ENCODE measurements at regions not wholly inside any gene's neighbourhood (a gene's known extent, or its start where the extent isn't known, plus 50 kb on each side); places are given as distances from the start of the nearest gene placed in this dataset.

DNA sequence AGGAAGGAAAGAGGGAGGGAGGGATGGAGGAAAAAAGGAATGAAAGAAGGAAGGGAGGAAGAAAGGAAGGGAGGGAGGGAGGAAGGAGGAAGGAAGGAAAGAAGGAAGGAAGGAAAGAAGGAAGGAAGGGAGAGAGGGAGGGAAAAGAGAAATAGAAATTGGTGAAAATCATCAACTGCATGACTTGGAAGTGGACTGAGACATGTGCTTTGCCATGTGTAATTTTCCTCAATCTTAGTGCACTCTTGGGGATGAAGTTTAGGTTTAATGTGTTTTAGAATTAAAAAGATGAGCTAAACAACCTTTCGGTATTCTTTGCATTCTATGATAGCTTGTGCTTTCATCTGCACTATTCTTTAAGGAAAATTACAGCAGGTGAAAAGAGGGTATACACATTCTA lies 320.1 kb upstream of the GALNT5 start:
- TF ChIP-seq EZH2phosphoT487 (IDR thresholded peaks at IDR 0.05; ENCODE audit: insufficient read depth, low read depth) (no peak), EZH2 (IDR thresholded peaks at IDR 0.05; ENCODE audit: insufficient read depth, poor library complexity, severe bottlenecking) (no peak)
